Skin epidermis (tissue), 12 donors: ENCODE measurements at regions not wholly inside any gene's neighbourhood (a gene's known extent, or its start where the extent isn't known, plus 50 kb on each side); places are given as distances from the start of the nearest gene placed in this dataset.

Experiments used
- H3K27ac ChIP-seq, 21 experiments: fragments of 200-600 bp; sonication (generic) in 11 of 21; one replicate each; pipeline ENCODE4 v1.5.0; 2020; ENCODE audit warnings: mild to moderate bottlenecking in 3 of 21, inconsistent platforms in 2 of 21, moderate library complexity in 2 of 21
- H3K4me3 ChIP-seq, 7 experiments: fragments of 200-600 bp; sonication (generic) in 2 of 7; one replicate each; pipeline ENCODE4 v1.5.0; 2020; ENCODE audit warnings: inconsistent platforms in 2 of 7, mild to moderate bottlenecking in 2 of 7, moderate library complexity in 1 of 7

GRCh38 chr12:78473136-78473535 is 391.4 kb upstream of the SYT1 start:
- no peak overlapping the region for H3K27ac ChIP-seq
- no peak overlapping the region for H3K4me3 ChIP-seq

DNA sequence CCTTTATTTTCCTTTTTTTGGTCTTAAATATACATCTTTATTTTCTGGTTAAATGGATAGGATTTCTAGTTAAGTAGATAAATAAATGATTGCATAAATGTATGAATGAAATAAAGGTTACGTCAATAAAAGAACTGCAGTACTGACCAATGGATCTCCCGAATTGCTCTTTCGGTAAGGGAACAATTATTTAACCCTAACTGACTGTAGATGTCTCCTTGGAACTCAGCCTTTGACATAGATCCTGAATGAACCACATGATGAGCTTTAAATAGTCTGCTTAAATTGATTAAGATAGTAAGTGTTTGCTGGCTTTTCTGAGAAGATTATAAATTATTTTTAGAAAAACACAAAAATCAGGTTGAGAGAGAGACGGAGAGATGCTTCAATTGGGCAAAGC is 391.0 kb upstream of the SYT1 start:
- Histone ChIP-seq H3K4me3 (no peak overlapping the region), H3K27ac (no peak overlapping the region)

DNA sequence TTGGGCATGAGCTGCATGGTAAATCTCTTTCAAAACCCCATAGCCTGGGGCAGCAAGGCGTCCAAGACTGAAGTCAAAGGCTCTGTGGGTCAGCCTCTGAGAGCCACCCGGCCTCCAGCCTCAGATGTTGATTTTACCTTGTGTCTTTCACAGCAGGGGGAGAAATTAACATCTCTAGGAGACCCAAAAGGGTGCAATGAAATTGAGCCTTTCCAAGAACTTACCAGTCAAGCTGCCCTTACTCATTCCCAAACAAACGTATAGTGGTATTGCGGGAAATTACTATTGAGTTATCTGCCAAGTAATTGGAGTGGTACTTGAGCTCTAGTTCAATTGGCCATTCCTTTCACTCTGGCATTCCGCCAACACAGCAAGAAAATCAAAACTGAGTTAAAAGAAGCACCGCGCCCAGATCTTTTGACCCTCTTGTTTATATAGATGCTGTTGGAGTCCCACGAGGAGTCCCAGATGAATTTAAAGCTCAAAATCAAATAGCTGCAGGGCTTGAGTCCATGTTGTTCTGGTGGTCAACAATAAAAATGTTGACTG is 380.7 kb upstream of the SYT1 start:
- H3K4me3 ChIP-seq, result no peak overlapping the region
- no peak overlapping the region for H3K27ac ChIP-seq

GRCh38 chr12:78489990-78490389 is 374.6 kb upstream of the SYT1 start:
- Histone ChIP-seq H3K27ac (no peak overlapping the region), H3K4me3 (no peak overlapping the region)

DNA sequence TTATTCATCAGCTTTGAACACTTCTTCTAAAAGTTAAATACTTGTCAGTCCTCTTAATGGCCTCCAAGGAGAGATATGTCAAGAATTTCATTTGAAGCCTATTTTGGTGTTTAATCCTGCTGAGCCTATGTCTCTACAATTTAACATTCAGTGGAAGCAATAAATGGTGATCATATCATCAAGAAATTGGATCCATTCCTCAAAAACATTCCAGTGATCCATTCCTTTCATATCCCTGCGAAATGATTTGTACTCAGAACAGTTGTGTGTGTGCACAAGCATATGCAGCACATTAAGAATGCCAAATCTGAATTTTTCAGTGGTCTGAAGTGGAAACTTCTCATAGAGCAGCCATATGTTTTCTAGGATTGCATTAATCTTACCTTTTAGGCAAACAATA is 373.7 kb upstream of the SYT1 start:
- Histone ChIP-seq H3K4me3 (no peak overlapping the region), H3K27ac (no peak overlapping the region)

DNA sequence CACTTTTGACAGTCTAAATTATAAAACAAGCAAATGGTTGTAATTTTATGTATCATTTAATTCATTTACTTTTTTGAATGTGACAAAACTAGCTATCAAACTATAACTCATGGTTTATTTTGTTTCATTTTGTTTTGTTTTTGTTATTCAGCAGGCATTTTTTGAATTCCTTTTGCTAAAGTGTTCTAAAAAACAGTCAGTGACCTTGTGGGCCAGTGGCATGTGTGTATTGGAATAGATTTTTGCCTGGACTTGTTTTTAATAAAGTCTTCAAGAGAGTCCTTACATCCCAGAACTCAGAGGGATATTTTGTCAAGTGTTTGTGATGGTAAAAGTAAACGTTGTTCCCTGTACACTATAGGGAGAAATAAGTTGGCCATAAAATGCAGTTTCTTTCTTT is 369.7 kb upstream of the SYT1 start:
- H3K4me3 ChIP-seq, result no peak overlapping the region
- no peak overlapping the region for H3K27ac ChIP-seq

DNA sequence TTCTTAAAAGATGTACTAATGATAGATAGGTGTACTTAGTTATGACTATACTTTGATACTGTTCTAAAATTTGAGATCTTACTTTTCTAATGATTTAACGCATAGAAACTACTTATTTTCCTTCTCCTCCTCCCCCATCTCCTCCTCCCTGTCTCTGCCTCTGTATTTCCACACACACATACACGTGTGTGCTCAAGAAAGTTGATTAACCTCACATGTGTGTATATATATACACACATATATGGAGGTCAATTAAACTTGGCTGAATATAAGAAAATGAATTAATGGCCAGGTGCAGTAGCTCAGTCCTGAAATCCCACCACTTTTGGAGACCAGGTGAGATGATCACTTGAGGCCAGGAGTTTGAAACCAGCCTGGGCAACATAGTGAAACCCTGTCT is 362.7 kb upstream of the SYT1 start:
- Histone ChIP-seq H3K4me3 (no peak overlapping the region), H3K27ac (no peak overlapping the region)

- H3K4me3 ChIP-seq, result no peak overlapping the region
- H3K27ac ChIP-seq, result no peak overlapping the region
Observed at GRCh38 chr12:78519422-78519821, 345.2 kb upstream of the SYT1 start.

DNA sequence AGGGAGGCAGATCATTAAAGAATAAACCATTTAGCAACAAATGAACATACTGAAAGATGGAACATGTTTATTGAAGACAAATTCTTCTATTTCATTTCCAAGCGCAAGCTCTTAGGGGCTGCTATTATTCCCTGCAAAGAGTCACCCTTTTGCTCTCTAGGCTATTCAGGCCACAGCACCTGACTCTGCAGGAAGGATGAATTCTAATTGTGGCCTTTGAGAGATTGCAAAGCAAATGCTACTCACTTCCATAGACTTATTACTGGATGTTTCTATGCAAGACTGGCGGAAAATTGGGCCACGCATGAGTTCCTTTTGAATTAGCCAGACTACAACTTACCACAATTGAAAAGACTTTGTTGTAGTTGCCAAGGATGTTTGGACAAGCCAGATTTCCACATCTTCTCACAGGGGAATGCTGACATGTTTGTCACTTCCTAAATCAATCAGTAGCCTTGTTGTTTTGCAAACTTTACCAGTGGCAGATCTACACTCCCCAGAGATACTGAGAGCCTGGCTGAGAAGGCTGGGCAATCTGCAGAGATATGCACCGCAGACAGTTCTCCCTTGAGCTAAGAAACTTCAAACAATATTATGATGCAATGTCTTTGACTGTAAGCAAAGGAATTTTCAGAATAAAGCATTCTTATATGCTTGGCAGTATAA is 334.3 kb upstream of the SYT1 start:
- no peak overlapping the region for H3K4me3 ChIP-seq
- H3K27ac ChIP-seq, result no peak overlapping the region

DNA sequence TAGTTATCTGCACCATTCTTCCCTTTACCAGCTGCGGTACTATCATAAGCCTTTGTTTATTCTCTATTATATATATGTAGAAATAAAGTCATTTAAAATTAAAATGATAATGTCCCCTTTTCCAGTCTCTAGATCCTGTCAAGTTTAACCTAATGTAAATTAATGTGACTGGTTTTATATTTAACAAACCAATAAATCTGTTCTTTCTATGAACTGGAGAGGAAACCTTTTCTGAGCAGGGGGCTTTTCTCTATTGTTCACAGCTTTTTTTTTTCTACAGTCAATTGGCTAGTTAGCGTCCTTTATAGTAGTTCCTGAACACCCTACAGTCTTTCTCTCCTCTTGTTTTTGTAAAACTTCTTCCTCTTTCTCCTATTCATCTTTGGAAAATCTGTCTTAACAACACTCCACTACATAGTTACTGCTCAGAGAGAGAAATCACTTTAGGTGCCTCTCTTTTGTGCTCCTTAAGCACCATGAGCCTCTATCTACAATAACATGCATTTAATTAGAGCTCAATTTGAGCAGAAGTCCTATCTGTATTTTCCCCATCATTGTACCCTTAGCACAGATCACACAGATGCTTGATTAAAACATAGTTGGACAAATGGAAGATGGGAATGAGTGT is 332.6 kb upstream of the SYT1 start:
- H3K4me3 ChIP-seq, result no peak overlapping the region
- H3K27ac ChIP-seq, result no peak overlapping the region

DNA sequence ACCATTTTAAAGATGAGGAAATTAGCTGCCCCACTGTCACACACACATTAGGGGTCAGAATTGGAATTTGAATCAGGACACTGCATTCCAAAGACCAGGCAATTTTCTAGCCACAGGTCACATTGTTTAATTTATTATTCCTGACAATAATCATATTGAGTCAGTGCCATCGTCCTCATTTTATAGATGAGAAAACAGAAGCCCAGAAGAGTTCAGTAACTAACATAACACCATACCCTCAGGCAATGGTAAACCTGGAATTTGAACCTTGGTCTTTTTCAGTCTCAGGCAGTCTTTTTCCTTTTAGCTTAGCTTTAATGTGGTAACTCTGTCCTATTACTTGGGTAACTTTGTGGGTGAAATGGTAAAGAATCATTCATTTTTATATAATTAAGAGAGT is 330.3 kb upstream of the SYT1 start:
- no peak overlapping the region for H3K4me3 ChIP-seq
- H3K27ac ChIP-seq, result no peak overlapping the region

DNA sequence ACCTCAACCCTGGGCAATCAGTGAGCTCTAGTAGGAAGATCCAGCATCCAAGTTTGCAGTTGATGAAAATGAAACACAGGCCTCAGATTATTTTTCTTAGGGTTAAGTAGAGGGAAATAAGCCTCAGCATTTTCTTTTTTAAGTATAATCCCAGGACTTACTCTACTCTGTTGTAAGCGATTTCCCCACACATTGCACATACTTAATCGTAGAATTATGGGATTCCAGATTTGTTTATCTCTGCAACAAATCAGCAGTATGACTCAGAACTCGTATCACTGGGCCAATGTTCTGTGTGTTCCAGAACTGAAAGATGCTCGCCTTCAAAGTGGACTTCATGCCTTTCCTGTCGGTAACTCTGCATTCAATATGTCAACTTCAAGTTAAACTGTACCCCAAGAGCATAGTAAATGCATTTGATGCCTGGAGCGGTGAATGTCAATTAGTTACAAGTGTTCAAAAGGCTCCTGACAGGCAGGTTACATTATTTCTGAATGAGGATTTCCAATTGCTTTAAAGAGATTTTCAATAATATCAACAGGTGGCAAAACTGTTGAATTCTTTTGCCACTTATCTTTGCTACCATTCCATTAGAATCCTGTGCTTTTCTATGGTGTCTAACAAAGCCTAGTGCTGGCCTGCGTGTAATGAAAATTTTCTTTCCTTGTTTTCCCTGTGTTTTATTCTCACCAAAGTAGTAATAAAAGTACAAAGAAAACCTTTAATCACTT is 323.8 kb upstream of the SYT1 start:
- Histone ChIP-seq H3K4me3 (no peak overlapping the region), H3K27ac (no peak overlapping the region)

DNA sequence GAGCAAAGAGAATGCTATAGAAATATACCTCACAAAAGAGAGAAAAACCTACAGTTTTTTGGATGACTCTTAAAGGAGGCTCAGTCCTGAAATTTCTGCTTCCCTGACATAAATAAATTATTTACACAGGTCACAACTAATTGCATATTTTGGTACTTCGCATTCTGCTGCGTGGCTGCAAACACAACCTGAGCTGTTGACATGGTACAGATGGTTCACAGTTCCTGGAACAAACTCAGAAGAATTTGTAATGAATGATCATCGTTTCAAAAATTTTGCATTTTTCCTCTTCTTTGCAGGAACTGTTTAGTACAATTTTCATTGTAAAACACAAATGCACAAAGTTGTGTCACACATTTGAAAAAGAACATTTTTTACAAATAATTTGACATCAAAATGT is 313.7 kb upstream of the SYT1 start:
- no peak overlapping the region for H3K27ac ChIP-seq
- no peak overlapping the region for H3K4me3 ChIP-seq

GRCh38 chr12:78555802-78556201 is 308.8 kb upstream of the SYT1 start:
- no peak overlapping the region for H3K27ac ChIP-seq
- no peak overlapping the region for H3K4me3 ChIP-seq

GRCh38 chr12:78556651-78557050 is 307.9 kb upstream of the SYT1 start:
- Histone ChIP-seq H3K4me3 (no peak overlapping the region), H3K27ac (no peak overlapping the region)

GRCh38 chr12:78559416-78559815 is 305.2 kb upstream of the SYT1 start:
- no peak overlapping the region for H3K4me3 ChIP-seq
- H3K27ac ChIP-seq, result no peak overlapping the region

- H3K27ac ChIP-seq, result no peak overlapping the region
- no peak overlapping the region for H3K4me3 ChIP-seq
Observed at GRCh38 chr12:78559886-78560285, 304.7 kb upstream of the SYT1 start.

- H3K27ac ChIP-seq, result no peak overlapping the region
- H3K4me3 ChIP-seq, result no peak overlapping the region
Observed at GRCh38 chr12:78560633-78561032, 303.9 kb upstream of the SYT1 start.

- H3K4me3 ChIP-seq, result no peak overlapping the region
- no peak overlapping the region for H3K27ac ChIP-seq
Observed at GRCh38 chr12:78562368-78563205, 302.0 kb upstream of the SYT1 start.

DNA sequence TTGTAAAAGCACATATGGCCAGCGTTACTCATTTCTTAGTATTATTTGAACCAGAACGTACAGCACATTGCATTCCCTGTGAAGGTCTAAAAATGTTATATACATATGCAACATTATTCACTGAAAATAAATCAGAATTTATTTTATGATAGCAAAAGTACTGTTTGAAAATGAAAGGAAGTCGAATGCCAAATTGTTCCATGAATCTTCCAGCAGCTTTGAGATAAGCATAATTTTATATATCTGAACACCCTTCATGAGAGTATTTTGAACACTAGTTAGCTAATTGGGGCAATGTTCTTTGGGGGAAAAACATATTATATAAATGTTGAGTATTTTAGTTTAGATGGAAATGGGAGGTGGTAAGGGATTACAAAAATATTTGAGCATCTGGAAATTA is 300.7 kb upstream of the SYT1 start:
- H3K27ac ChIP-seq, result no peak overlapping the region
- H3K4me3 ChIP-seq, result no peak overlapping the region
